GM12878 (cell line): ENCODE measurements at regions not wholly inside any gene's neighbourhood (a gene's known extent, or its start where the extent isn't known, plus 50 kb on each side); places are given as distances from the start of the nearest gene placed in this dataset.

Experiments used
- ATF2 ChIP-seq: IDR thresholded peaks from 2 replicates; pipeline ENCODE4 v1.6.1; 2012; ENCODE audit warnings: low read length, inconsistent platforms
- BCLAF1 ChIP-seq: fragments of 450-650 bp; IDR thresholded peaks from 2 replicates; pipeline ENCODE4 v1.6.1; 2017; ENCODE audit warnings: antibody characterized with exemption, mild to moderate bottlenecking, moderate library complexity
- E2F4 ChIP-seq: IDR thresholded peaks from 2 replicates; pipeline ENCODE4 v1.6.1; 2012; ENCODE audit warnings: low read depth, low read length, improper control_type of control experiment
- ETV6 ChIP-seq, 2 experiments: fragments of 450-650 bp in 1 of 2; IDR thresholded peaks in 1 of 2; conservative IDR thresholded peaks in 1 of 2; 2 replicates each; pipeline ENCODE4 v1.6.1; 2014; ENCODE audit warnings: antibody characterized with exemption in 1 of 2, borderline replicate concordance in 1 of 2, low read depth in 1 of 2, mild to moderate bottlenecking in 1 of 2, moderate library complexity in 1 of 2
- IKZF1 ChIP-seq: fragments of 450-650 bp; conservative IDR thresholded peaks from 2 replicates; pipeline ENCODE4 v1.6.1; 2017; ENCODE audit warnings: antibody characterized with exemption, mild to moderate bottlenecking
- IRF5 ChIP-seq: fragments of 450-650 bp; IDR thresholded peaks from 2 replicates; pipeline ENCODE4 v1.6.1; 2017; ENCODE audit warnings: borderline replicate concordance
- JUNB ChIP-seq: IDR thresholded peaks from 2 replicates; pipeline ENCODE4 v1.6.1; 2016; ENCODE audit warnings: antibody characterized with exemption, mild to moderate bottlenecking
- PAX5 ChIP-seq: IDR thresholded peaks from 2 replicates; pipeline ENCODE4 v1.6.1; 2011; ENCODE audit warnings: low read depth, low read length, borderline replicate concordance
- RELA ChIP-seq: fragments of 450-650 bp; IDR thresholded peaks from 2 replicates; pipeline ENCODE4 v1.8.0; 2014; ENCODE audit warnings: borderline replicate concordance; ENCODE audit not compliant: partially characterized antibody
- SKIL ChIP-seq: fragments of 450-650 bp; IDR thresholded peaks from 2 replicates; pipeline ENCODE4 v1.6.1; 2017; ENCODE audit warnings: mild to moderate bottlenecking, low read depth, inconsistent platforms; ENCODE audit not compliant: poor library complexity, severe bottlenecking
- ZBTB4 ChIP-seq: fragments of 450-650 bp; formaldehyde crosslinking; IDR thresholded peaks from 2 replicates; pipeline ENCODE4 v1.4.0; 2022; ENCODE audit warnings: mild to moderate bottlenecking, moderate library complexity

GRCh38 chrX:20498851-20499635 lies 232.3 kb upstream of the RPS6KA3 start (continued):
- TF ChIP-seq IRF5, result no peak
- TF ChIP-seq ATF2, result no peak
- no peak for TF ChIP-seq ZBTB4 (CRISPR knock-in tag)
- TF ChIP-seq E2F4, result no peak
- TF ChIP-seq ETV6 (conservative IDR thresholded peaks at IDR 0.05 in 1 of 2, IDR thresholded peaks at IDR 0.05 in 1 of 2; ENCODE audit: borderline replicate concordance in 1 of 2, low read depth in 1 of 2), result no peak
- no peak for TF ChIP-seq BCLAF1
- TF ChIP-seq PAX5, result no peak
- TF ChIP-seq RELA, result no peak
- no peak for TF ChIP-seq SKIL
- no peak for TF ChIP-seq IKZF1
- TF ChIP-seq JUNB, result no peak
